Raji (cell line): ENCODE measurements at regions not wholly inside any gene's neighbourhood (a gene's known extent, or its start where the extent isn't known, plus 50 kb on each side); places are given as distances from the start of the nearest gene placed in this dataset.

ENCODE experiments used
- POLR2A ChIP-seq: IDR thresholded peaks from 2 replicates; pipeline ENCODE4 v1.6.1; 2011; ENCODE audit warnings: low read depth, low read length, control low read depth; ENCODE audit not compliant: insufficient read depth

DNA sequence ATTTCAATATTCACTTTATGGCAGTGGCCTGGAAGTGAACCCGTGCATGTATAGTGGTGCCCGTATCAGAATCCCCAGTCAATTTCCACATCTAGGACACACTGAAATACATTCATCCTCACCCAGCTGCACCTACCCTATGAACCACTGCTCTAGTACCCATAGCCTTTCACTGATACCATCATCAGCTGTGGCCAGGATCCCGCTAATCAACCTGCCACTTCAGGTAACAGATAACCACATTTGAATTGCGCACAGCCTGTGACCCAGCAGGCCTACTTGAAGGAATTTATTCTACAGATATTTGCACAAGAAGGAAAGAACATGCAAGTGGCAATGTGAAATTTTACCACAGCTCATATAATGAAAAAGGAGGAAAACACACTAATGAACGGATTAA lies 161.0 kb upstream of the CCDC54 start:
- no peak for TF ChIP-seq POLR2A

DNA sequence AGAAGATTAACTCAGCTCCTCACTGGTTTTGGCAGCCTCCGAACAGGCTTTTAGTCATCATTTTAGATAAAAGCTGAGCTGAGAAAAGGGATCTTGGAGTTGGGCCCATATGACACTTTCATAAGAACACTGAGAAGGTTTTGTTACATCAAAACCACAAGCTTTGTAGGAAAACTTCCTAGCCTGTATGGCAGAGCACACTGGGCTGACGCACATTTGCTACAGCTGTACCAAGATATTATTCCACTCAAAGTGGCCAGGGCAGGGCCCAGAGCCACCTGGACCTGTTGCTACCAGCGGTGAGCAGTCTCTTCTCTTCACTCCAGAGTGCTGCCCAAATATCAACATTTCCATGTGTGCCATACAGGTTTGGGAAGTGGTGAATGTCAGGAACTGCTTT lies 160.5 kb upstream of the CCDC54 start:
- no peak for TF ChIP-seq POLR2A

DNA sequence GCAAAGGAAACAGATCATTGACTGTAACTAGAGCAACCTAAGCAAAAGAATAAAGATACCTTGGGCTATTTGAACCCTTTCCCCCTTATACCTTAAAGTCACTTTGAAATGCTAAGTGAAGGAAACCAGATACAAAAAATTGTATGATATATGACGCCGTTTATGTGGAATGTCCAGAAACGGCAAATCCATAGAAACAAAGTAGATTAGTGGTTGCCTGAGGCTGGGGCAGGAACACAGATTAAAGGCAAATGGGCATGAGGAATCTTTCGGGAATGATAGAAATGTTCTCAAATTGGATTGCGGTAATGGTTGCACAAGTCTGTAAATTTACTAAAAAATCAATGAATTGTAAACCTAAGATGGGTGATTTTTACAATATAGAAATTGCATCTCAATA lies 160.1 kb upstream of the CCDC54 start:
- no peak for TF ChIP-seq POLR2A

DNA sequence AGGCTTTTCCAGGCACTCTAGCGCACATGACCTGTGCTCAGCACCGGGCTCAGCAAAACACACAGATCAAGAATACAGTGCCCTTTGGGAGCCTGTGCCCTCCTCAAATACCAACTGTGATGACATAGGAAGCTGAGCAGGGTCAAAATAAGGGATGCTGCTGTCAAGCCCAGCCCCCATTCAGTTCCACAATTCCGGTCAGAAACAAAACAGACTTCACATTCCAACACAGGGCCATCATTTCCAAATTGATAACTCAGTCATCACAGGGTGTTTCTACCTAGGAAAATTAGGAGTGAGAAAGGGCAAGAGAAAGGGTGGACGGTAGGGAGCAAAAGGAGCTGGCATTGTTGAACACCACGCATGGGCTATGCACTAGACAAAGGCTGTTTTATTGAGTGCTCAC lies 158.4 kb upstream of the CCDC54 start:
- no peak for TF ChIP-seq POLR2A

DNA sequence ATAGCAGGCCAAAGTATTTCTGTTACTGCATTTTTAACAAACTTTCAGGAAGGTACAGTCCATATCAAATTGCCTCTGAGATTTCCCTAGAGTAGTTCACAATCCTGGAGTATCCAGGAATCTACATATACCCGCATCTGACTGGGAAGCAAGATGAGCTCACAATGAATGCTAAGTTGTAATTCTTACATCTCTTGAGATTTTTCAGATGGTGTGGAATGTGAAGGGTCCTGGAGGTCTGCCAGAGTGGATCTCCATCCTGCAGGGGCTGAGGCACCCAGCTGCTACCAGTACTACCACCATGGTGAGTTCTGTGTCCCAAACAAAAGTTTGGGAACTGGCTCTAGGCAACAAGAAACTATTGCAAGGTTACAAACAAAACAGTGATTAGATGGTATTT lies 156.7 kb upstream of the CCDC54 start:
- no peak for TF ChIP-seq POLR2A

DNA sequence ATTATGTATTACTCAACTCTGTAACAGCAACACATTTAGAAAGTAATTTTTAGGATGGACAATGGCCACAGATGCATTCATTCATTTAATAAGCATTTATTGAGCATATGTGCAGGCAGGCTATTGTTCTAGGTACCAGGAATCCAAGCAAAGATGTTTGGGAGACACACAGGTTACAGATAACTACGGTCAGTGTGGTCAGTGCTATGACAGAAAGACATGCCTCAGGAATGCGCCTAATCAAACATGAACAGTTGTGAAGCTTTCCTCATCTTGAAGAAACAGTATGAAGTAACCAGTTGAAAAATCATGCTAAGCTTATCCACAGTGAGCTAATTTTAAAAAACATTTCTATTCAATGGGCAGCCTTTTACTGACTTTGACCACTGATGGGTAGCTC lies 155.4 kb upstream of the CCDC54 start:
- no peak for TF ChIP-seq POLR2A

DNA sequence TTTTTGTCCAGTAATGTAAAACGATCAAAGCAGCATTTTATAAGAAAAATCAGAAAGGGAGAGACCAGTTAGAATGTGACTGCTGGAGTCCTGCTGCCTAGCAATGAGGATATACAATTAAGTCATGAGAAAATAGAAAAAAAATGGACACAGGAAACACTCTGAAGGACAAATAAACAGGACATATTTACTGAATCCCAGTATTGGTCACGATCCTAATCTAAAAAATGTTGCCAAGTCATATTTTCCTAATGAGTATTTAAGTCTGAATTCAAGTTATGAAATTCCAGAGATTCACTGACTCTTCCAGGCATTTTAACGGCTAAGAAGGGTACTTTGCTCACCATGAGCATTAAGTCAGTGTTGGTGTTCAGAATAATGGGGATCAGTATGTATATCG lies 154.3 kb upstream of the CCDC54 start:
- TF ChIP-seq POLR2A = no peak

DNA sequence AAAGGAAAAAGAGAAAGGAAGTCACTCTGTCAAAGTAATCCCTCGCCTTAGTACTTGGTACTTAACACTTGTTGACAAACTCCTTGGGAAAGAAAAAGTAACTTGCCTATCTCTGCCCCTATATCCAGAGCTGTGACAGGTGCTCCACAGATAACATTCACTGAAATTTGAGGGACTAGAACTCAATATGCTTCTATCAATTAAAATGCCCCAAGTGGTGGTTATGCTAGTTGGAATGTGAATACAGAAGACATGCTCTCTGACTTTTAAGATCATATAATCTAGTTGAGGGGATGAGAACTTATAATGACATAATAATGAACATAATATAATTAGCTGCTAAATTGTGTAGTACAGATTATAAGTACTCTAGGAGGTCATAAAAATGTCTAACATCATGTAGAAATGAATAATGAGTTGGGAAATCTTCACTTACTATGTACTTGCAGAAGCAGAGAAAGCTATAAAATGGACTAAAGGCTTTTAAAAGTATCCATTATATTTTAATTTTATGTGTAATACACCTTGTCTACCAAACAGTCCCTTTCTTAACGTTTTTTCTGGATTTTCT lies 153.1 kb upstream of the CCDC54 start:
- TF ChIP-seq POLR2A = no peak

DNA sequence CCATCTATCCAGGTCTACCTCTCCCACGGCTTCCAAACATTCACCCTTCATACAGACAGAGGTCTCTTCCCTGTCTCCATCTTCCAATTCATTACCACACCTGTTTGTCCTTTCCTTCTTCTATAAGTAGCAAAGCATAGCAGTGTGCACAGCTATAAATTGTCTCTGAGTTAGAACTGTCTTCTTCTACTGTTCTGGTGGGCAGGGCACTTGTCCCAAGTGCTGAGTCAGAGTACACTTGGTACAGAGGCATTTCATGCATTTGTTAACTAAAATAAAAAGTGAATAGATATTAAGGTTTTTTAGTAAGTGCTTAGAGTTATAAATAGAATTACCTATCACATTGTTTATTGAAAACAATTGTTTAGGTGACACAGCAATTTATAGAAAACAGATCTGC lies 150.1 kb upstream of the CCDC54 start:
- no peak for TF ChIP-seq POLR2A

DNA sequence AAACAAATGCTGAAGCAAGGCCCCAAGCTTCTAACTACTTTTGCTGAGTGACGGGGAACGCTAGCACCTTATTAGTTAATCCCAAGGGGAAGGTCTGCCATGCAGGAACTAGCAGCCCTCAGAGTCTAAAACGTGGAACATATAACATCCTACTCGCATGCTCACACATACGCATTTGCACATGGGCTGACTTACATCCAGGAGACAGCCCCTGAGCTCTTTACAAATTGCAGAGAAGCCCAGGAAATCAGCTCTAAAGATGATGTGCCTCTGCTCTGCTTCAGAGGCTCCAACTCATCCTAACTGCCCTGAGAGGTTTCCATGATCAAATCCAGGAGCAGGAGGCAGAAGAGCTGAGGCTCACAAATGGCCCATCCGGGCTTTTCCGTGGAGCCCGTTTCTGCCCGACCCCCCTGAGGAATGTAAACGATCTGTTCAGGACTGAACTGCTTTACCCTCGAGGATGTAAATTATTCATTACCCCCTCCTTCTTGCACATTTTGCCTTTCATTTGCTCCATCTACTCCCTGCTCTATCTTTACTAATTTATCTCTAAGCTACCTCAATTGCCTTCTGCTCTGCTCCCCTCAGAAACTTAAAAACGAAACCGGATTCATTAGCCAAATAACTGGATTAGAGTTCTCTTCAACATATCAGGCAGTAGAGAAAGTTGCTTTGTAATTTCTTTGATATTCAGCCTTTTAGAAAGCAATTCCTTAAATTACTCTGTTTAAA lies 141.9 kb upstream of the CCDC54 start:
- no peak for TF ChIP-seq POLR2A

DNA sequence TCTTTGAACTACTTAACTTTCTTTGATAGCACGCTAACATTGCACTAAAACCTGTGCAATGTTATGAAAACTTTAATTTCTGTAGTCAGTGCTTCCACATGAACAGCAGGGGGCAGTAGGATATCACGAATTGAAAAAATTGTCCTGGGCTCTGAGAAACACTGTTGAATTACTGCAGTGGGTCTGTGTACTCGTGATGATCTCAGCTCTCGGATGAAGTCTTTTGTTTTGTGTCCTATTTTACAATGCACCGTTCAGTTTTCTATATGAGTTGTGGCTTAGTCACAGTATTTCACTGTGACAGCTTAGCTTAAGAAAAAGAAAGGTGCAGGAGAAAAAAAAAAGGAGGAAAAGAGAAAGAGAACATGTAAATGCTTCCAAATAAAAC lies 141.3 kb upstream of the CCDC54 start:
- TF ChIP-seq POLR2A = no peak

DNA sequence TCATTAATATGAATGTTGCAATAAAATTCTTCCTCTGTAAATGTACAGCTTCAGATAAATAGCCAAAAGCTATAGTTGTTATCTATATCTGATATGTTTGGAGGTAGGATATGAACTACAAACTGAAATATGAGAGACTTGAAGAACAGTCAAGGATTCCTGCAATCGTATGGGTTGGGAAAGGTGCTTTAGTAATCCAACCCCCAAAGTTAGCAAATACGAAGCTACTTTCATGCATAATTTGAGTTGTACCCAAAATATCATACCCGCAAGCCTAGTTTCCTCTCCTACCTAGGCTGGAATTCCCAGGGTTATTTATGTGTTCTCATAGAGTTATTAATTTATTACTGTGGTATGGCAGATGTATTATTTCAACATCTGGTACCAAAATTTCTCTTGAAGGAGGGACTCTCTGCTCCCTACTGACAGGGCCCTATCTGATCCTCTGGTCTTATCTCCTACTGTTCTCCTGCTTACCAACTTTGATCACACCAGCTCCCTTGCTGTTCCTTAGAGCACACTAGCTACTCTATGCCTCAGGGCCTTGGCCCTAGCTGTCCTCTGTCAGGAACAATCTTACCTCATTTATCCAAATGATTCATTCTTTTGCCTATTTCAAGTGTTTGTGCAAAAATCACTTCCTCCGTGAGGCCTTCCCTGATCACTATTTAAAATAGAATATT lies 140.4 kb upstream of the CCDC54 start:
- TF ChIP-seq POLR2A = no peak

DNA sequence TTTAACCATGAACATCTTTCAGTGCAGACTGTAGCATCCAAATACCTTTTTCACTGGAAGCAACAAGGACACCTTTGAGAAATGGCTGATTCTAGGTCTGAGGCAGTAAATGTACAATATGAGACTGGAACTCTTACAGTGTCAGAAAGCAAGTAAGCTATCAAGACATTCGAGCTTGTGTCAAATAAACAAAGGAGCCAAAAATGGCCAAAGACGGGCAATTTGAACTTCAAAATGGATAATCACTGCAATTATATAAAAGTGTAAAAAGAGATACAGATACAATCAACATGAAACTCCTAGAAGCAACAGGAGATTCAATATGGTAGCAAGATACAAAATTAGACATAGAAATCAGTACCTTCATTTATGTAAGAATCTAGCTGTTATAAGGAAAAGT lies 138.5 kb upstream of the CCDC54 start:
- TF ChIP-seq POLR2A = no peak

DNA sequence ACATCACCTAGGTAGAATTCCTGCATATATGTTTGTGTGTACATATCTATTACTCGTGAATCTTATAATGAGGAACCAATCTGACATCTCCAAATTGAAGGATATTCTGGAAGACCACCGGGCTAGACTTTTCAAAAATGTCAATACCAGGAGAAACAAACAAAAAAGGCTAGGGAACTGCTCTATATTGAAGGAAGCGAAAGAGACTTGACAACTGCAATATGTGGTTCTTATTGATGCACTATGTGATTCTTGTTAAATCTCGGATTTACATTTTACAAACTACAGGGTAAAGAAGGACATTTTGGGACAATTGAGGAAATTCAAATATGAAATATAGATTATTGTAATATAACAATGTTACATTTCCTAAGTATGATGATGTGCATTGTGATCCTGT lies 137.5 kb upstream of the CCDC54 start:
- TF ChIP-seq POLR2A = no peak

DNA sequence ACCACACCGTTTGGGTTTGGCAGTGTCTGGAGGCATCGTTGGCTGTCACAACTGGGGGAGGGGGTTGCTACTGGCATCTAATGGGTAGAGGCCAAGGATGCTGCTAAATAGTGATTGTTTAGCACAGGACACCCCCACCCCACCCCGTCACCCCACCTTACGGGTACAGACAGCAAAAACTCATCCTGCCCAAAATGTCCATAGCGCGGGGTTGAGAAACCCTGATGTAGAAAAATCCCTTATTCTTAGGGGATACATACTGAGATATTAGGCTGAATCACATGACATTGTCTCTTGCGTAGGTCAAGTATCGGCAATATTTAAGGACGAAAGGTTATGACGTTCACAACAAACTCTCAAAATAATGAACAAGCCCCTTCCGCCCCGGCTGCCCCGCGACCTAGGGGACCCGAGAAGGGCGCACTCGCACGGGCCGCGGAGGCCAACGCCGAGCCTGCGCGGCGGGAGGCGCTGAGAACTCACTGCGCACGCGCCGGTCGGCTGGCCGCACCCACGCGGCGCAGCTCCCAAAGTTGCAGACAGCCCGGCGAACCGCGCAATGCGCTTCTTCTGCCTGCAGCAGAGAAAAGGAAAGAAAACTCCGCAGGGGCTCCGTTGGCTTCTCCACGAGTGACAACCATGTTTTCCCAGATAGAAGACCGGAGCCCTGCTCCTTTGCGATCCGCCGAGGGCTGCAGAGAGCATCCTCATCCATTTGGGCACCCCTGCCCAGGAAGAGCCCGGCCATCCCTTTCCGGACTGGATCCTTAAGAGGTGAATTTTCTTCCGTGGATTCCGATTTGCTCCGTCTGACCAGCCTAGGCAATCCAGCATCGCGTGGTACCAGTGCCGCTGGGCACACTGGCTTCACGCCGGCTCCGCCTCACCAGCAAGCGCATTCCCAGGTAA lies 136.8 kb upstream of the CCDC54 start:
- TF ChIP-seq POLR2A = peak; percentile 69
